ENCODE measurements at regions not wholly inside any gene's neighbourhood (a gene's known extent, or its start where the extent isn't known, plus 50 kb on each side); places are given as distances from the start of the nearest gene placed in this dataset.

DNA sequence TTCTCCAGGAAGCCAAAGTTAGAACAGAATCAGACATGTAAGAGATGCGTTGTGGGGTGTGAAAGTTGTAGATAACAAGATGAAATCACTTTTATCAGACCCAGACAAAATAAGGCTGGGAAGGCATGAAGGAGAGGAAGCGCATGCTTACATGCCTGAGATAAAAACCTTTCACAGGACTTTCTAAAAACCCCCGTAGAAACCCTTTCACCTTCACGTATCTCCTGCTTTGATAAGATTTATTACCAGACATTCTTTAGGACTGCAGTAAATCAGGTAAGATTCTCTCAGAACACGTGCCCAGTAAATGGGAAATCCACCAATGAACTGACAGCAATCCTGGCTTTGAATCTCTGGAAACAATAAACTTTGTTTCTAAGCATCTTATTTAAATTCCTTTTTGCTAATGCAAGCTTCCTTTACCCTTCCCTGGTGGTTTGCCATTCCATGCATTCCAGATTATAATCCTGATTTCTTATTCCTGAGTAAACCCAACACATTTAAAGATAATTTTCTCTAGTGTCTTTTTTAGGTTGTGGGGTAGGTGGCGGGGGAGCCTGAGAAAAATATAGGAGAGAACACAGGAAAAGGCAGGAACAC, 254.6 kb upstream of the LDB2 start:
- H3K4ac ChIP-seq (ENCODE audit: low read depth in 1 of 2, low read length in 2 of 2): no peak overlapping the region
- H2AFZ ChIP-seq (ENCODE audit: low read depth, low read length): no peak overlapping the region
- 41% methylated on average over 5 of the region's 6 CpGs for WGBS
- H2BK15ac ChIP-seq (ENCODE audit: low read depth, poor library complexity, severe bottlenecking): no peak overlapping the region
- no peak overlapping the region for H2BK120ac ChIP-seq (ENCODE audit: low read depth, low read length)
- no peak overlapping the region for H3K14ac ChIP-seq (ENCODE audit: low read length in 2 of 2)
- H3K4me3 ChIP-seq (ENCODE audit: insufficient read depth in 1 of 2, low read depth in 1 of 2, low read length in 2 of 2): no peak overlapping the region
- H3K36me3 ChIP-seq (ENCODE audit: control insufficient read depth in 1 of 2, insufficient read depth in 2 of 2, low read depth in 1 of 2, low read length in 2 of 2): no peaks in the 10 kb centered on the region
- no peak overlapping the region for H4K91ac ChIP-seq (ENCODE audit: low read length)
- no peak overlapping the region for H3K27ac ChIP-seq (ENCODE audit: low read length, poor library complexity, severe bottlenecking)
- H2BK12ac ChIP-seq (ENCODE audit: low read length in 2 of 2): no peak overlapping the region
- no peak overlapping the region for H3K4me2 ChIP-seq (ENCODE audit: low read length, poor library complexity, severe bottlenecking)
- no peak overlapping the region for H2BK5ac ChIP-seq (ENCODE audit: low read depth, low read length, poor library complexity, severe bottlenecking)
- H3K9ac ChIP-seq (ENCODE audit: low read length): no peak overlapping the region
- H3K27me3 ChIP-seq (ENCODE audit: control insufficient read depth in 1 of 2, insufficient read depth in 1 of 2, low read length in 2 of 2): no peaks in the 10 kb centered on the region
- H3K9me3 ChIP-seq (ENCODE audit: control insufficient read depth, low read length): no peaks in the 10 kb centered on the region
- H3K23ac ChIP-seq (ENCODE audit: low read length in 2 of 2): no peak overlapping the region
- H3K79me1 ChIP-seq (replicated peaks; ENCODE audit: low read length, poor library complexity, severe bottlenecking): no peaks in the 10 kb centered on the region
- no peak overlapping the region for H3K18ac ChIP-seq (ENCODE audit: low read depth in 1 of 2, low read length in 2 of 2)
- no peak for DNase-seq
- H3K4me1 ChIP-seq (ENCODE audit: control insufficient read depth, insufficient read depth, low read depth, low read length): no peaks in the 10 kb centered on the region
- H4K8ac ChIP-seq (ENCODE audit: low read length): no peak overlapping the region
- no peak overlapping the region for H2AK5ac ChIP-seq (ENCODE audit: low read length, severe bottlenecking)

DNA sequence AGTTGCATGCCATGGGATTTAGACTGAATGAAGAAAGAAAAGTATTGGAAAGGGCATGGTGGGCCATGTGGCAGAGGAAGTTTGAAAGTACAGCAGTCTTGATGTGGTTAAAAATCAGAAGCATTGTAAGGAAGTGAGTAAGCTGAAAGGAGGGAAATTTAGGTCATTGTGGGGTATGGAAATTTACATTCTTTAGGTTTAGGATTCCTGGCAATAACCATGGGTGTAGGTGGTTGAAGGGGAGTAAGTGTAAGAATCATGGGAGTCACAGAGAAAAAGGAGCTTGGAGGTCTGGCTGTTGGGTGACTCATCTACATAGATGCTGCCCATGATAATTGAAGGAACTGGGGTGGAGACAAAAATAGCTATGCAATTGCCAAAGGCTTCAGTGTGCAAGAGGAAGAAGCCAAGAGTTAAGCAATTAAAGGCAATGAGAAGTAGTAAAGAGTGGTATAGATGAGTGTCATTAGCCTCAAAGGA, 243.8 kb upstream of the LDB2 start:
- Histone ChIP-seq H2AFZ (ENCODE audit: low read depth, low read length) (no peak overlapping the region), H3K36me3 (ENCODE audit: control insufficient read depth in 1 of 2, insufficient read depth in 2 of 2, low read depth in 1 of 2, low read length in 2 of 2) (no peaks in the 10 kb centered on the region), H3K9me3 (ENCODE audit: control insufficient read depth, low read length) (peaks cover 39% of the 10 kb centered on the region)

DNA sequence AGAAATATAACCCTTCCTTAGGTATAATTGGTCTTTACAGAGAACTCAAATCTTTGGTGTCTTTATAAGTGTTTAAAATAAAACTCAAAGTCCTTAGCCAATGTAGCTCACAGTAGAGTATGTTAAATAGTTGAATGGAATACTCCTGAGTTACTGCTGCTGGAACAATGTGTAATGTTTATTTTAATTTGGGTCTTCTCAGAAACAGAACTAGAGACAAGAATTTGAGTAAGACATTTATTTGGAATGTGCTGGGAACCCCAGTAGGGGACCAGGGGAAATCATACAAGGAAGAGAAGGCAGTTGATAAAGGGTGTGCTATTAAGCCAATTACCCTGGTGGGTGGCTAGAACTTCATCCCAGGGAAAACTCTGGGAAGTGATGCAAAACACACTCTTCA, 240.4 kb upstream of the LDB2 start:
- H2BK120ac ChIP-seq (ENCODE audit: low read depth, low read length): no peak overlapping the region
- H3K27ac ChIP-seq (ENCODE audit: low read length, poor library complexity, severe bottlenecking): no peak overlapping the region
- no peak overlapping the region for H4K8ac ChIP-seq (ENCODE audit: low read length)
- H3K23ac ChIP-seq (ENCODE audit: low read length in 2 of 2): no peak overlapping the region
- no peak overlapping the region for H2AK5ac ChIP-seq (ENCODE audit: low read length, severe bottlenecking)
- DNase-seq: no peak
- no peak overlapping the region for H4K91ac ChIP-seq (ENCODE audit: low read length)
- no peak overlapping the region for H2BK5ac ChIP-seq (ENCODE audit: low read depth, low read length, poor library complexity, severe bottlenecking)
- peaks cover 46% of the 10 kb centered on the region for H3K9me3 ChIP-seq (ENCODE audit: control insufficient read depth, low read length)
- no peak overlapping the region for H2BK12ac ChIP-seq (ENCODE audit: low read length in 2 of 2)
- H3K4ac ChIP-seq (ENCODE audit: low read depth in 1 of 2, low read length in 2 of 2): no peak overlapping the region
- no peak overlapping the region for H3K4me2 ChIP-seq (ENCODE audit: low read length, poor library complexity, severe bottlenecking)
- H3K4me3 ChIP-seq (ENCODE audit: insufficient read depth in 1 of 2, low read depth in 1 of 2, low read length in 2 of 2): no peak overlapping the region
- no peak overlapping the region for H3K14ac ChIP-seq (ENCODE audit: low read length in 2 of 2)
- no peaks in the 10 kb centered on the region for H3K79me1 ChIP-seq (replicated peaks; ENCODE audit: low read length, poor library complexity, severe bottlenecking)
- H3K18ac ChIP-seq (ENCODE audit: low read depth in 1 of 2, low read length in 2 of 2): no peak overlapping the region
- H3K36me3 ChIP-seq (ENCODE audit: control insufficient read depth in 1 of 2, insufficient read depth in 2 of 2, low read depth in 1 of 2, low read length in 2 of 2): no peaks in the 10 kb centered on the region
- H2BK15ac ChIP-seq (ENCODE audit: low read depth, poor library complexity, severe bottlenecking): no peak overlapping the region
- H3K4me1 ChIP-seq (ENCODE audit: control insufficient read depth, insufficient read depth, low read depth, low read length): no peaks in the 10 kb centered on the region
- H2AFZ ChIP-seq (ENCODE audit: low read depth, low read length): no peak overlapping the region
- H3K9ac ChIP-seq (ENCODE audit: low read length): no peak overlapping the region
- H3K27me3 ChIP-seq (ENCODE audit: control insufficient read depth in 1 of 2, insufficient read depth in 1 of 2, low read length in 2 of 2): no peaks in the 10 kb centered on the region

More for the DNA sequence above, 243.8 kb upstream of the LDB2 start:
- Histone ChIP-seq H4K91ac (ENCODE audit: low read length) (no peak overlapping the region), H2BK12ac (ENCODE audit: low read length in 2 of 2) (no peak overlapping the region), H3K4me1 (ENCODE audit: control insufficient read depth, insufficient read depth, low read depth, low read length) (no peaks in the 10 kb centered on the region), H3K9ac (ENCODE audit: low read length) (no peak overlapping the region), H2BK120ac (ENCODE audit: low read depth, low read length) (no peak overlapping the region), H3K23ac (ENCODE audit: low read length in 2 of 2) (no peak overlapping the region), H3K27me3 (ENCODE audit: control insufficient read depth in 1 of 2, insufficient read depth in 1 of 2, low read length in 2 of 2) (no peaks in the 10 kb centered on the region), H3K27ac (ENCODE audit: low read length, poor library complexity, severe bottlenecking) (no peak overlapping the region), H3K18ac (ENCODE audit: low read depth in 1 of 2, low read length in 2 of 2) (no peak overlapping the region), H3K4me3 (ENCODE audit: insufficient read depth in 1 of 2, low read depth in 1 of 2, low read length in 2 of 2) (no peak overlapping the region), H2AK5ac (ENCODE audit: low read length, severe bottlenecking) (no peak overlapping the region), H3K79me1 (replicated peaks; ENCODE audit: low read length, poor library complexity, severe bottlenecking) (no peaks in the 10 kb centered on the region), H2BK15ac (ENCODE audit: low read depth, poor library complexity, severe bottlenecking) (no peak overlapping the region), H4K8ac (ENCODE audit: low read length) (no peak overlapping the region), H2BK5ac (ENCODE audit: low read depth, low read length, poor library complexity, severe bottlenecking) (no peak overlapping the region), H3K4ac (ENCODE audit: low read depth in 1 of 2, low read length in 2 of 2) (no peak overlapping the region), H3K4me2 (ENCODE audit: low read length, poor library complexity, severe bottlenecking) (no peak overlapping the region), H3K14ac (ENCODE audit: low read length in 2 of 2) (no peak overlapping the region)
- DNase-seq: peak; percentile 94

DNA sequence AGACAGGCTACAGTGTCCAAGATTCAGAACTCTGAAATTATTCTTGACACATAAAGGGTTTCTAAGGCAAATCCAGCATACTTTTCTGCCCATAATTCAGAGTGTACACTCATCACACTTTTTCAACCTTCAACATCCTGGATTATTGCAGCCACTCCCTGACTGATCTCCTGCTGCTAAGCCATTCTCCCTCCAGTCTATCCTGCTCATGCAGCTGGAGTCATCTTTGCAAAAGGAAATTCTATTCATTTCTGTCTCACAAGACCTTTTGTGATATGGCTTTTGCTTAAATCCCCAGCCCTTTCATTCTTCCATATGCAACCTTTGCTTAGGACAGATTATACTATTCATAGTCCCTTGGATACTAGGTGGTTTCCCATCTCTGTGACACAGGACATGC, 236.1 kb upstream of the LDB2 start:
- no peaks in the 10 kb centered on the region for H3K27me3 ChIP-seq (ENCODE audit: control insufficient read depth in 1 of 2, insufficient read depth in 1 of 2, low read length in 2 of 2)
- H3K18ac ChIP-seq (ENCODE audit: low read depth in 1 of 2, low read length in 2 of 2): no peak overlapping the region
- H3K27ac ChIP-seq (ENCODE audit: low read length, poor library complexity, severe bottlenecking): no peak overlapping the region
- DNase-seq: no peak
- no peak overlapping the region for H4K8ac ChIP-seq (ENCODE audit: low read length)
- no peak overlapping the region for H2BK12ac ChIP-seq (ENCODE audit: low read length in 2 of 2)
- no peak overlapping the region for H3K4me2 ChIP-seq (ENCODE audit: low read length, poor library complexity, severe bottlenecking)
- H3K79me1 ChIP-seq (replicated peaks; ENCODE audit: low read length, poor library complexity, severe bottlenecking): no peaks in the 10 kb centered on the region
- no peak overlapping the region for H2AFZ ChIP-seq (ENCODE audit: low read depth, low read length)
- H3K9ac ChIP-seq (ENCODE audit: low read length): no peak overlapping the region
- H3K36me3 ChIP-seq (ENCODE audit: control insufficient read depth in 1 of 2, insufficient read depth in 2 of 2, low read depth in 1 of 2, low read length in 2 of 2): no peaks in the 10 kb centered on the region
- no peak overlapping the region for H3K23ac ChIP-seq (ENCODE audit: low read length in 2 of 2)
- H2BK120ac ChIP-seq (ENCODE audit: low read depth, low read length): no peak overlapping the region
- H2BK5ac ChIP-seq (ENCODE audit: low read depth, low read length, poor library complexity, severe bottlenecking): no peak overlapping the region
- no peak overlapping the region for H2BK15ac ChIP-seq (ENCODE audit: low read depth, poor library complexity, severe bottlenecking)
- peaks cover 30% of the 10 kb centered on the region for H3K9me3 ChIP-seq (ENCODE audit: control insufficient read depth, low read length)
- H2AK5ac ChIP-seq (ENCODE audit: low read length, severe bottlenecking): no peak overlapping the region
- H4K91ac ChIP-seq (ENCODE audit: low read length): no peak overlapping the region
- no peak overlapping the region for H3K14ac ChIP-seq (ENCODE audit: low read length in 2 of 2)
- no peak overlapping the region for H3K4me3 ChIP-seq (ENCODE audit: insufficient read depth in 1 of 2, low read depth in 1 of 2, low read length in 2 of 2)
- no peaks in the 10 kb centered on the region for H3K4me1 ChIP-seq (ENCODE audit: control insufficient read depth, insufficient read depth, low read depth, low read length)
- H3K4ac ChIP-seq (ENCODE audit: low read depth in 1 of 2, low read length in 2 of 2): no peak overlapping the region

All from mesenchymal stem cell (in vitro differentiated cells and primary cell).